Anterior cingulate cortex (tissue), 58 donors: ENCODE measurements at regions not wholly inside any gene's neighbourhood (a gene's known extent, or its start where the extent isn't known, plus 50 kb on each side); places are given as distances from the start of the nearest gene placed in this dataset.
"Not testable (repeated sequence)": the region's sequence is repeated elsewhere in the genome, so short reads cannot be mapped to it uniquely, and the experiment has no call there.

Experiments used
- DNase-seq, 58 donors: peaks; one replicate each; lab custom pipeline; 2025; lab: John Stamatoyannopoulos, UW

DNA sequence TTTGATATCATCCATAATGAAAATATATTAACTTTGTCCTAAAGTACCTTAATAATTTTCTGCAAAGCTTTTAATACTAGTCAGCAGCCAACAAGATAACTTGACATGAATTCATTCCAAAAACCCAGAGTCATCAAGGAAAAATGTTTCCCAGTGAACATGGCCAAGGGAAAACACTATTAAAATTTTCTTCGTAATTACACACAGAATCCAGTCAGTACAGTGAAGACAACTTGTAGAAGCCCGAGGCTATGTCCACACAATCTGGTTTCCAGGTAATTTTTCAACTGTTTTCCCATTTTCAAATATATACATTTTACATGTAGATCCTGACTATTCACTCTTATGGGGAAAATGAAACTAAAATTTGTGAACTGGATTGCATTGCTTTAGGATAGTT, 600.9 kb downstream of the CDH8 start:
- no peak for DNase-seq

DNA sequence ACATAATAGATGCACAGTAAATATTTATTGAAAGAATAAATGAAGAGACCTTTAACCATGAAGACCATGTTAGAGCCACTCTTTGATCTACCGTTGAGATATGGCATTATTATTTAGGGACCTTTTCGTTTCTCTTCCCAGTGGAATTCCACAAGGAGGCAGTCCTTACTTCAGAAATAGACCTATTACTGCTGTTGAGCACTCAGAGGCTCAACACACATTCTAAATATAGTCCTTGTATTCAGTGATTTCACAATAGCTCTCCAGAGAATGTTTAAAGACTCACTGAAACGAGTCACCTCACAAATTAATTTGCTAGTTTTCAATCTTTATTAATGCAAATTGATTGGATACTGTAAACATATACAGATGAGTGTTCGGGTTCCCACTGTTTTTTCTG, 603.8 kb downstream of the CDH8 start:
- DNase-seq: no peak

DNA sequence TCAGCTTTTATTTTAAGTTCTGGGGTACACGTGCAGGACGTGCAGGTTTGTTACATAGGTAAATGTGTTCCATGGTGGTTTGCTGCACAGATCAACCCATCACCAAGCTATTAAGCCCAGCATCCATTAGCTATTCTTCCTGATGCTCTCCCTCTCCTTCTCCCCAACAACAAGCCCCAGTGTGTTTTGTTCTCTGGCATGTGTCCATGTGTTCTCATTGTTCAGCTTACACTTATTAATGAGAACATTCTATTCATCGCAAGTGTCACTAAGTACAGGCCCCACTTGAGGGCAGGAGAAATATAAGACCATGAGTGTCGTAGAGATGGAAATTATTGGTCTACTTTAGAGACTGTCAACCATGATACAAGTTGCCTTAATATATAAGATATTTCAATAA, 615.1 kb downstream of the CDH8 start:
- peak in 4 of 58 donors; percentile 2 to 10 (median 6) for DNase-seq

DNA sequence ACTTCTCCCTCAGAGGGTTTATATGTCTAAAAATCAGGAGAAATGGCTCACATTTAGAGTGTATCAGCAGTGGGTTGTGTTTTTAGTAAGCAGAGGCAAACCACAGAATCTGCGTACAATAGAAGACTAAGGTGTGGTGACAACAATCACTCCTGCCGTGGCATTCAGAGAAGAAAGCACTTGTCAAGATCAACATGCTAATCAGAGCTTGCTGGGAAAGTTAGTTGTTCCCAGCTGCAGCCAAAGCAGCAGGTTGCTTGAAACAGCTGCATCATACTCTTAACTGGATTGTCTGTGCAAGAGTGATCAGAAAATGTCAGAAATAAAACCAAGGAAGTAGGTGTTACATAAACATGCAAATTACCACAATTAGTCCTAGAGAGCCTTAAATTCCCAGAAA, 616.4 kb downstream of the CDH8 start:
- DNase-seq: no peak

DNA sequence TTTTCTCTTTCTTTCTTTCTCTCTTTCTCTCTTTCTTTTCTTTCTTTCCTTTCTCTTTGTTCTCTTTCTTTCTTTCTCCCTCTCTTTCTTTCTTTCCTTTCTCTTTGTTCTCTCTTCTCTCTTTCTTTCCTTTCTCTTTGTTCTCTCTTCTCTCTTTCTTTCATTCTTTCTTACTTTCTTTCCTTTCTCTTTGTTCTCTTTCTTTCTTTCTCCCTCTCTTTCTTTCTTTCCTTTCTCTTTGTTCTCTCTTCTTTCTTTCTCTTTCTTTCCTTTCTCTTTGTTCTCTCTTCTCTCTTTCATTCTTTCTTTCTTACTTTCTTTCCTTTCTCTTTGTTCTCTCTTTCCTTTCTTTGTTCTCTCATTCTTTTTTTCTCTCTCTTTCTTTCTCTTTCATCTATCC, 617.4 kb downstream of the CDH8 start:
- not testable (repeated sequence) for DNase-seq

DNA sequence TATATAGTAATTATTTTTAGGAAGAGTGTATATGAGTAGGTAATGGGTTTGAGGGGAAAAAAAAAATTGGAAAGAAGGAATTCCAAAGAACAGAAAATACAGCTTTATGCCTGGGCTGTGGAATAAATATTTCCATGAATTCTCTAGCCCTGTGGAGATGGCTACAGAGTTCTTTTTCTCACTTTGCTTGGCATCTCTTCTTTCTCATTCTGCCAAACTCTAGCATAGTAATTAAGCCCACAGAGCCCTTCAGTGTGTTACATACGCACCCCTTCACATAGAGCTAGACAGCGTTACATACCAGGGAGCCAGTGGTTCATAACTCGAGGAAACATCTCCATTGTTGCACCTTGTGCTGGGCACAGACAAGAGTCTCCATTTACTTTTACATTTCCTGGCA, 621.1 kb downstream of the CDH8 start:
- no peak for DNase-seq

DNA sequence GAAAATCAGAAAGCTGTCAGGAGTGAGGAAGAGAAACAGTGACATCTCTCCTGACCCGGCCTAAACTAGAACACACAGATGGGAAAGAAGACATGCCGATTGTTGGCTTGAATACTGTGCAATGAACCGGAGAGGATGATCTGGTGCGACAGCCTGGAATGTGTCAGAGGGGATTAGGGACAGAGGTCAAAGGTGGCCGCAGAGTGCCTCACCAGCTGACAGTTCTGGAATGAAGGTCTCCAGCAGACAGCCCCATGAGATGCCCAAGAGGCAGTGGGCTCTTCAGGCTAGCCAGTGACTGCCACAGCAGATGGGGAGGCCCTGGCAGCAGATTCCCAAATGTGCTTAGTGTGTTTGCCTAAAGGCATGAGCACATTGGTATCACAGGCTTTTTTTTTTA, 623.2 kb downstream of the CDH8 start:
- DNase-seq: no peak

DNA sequence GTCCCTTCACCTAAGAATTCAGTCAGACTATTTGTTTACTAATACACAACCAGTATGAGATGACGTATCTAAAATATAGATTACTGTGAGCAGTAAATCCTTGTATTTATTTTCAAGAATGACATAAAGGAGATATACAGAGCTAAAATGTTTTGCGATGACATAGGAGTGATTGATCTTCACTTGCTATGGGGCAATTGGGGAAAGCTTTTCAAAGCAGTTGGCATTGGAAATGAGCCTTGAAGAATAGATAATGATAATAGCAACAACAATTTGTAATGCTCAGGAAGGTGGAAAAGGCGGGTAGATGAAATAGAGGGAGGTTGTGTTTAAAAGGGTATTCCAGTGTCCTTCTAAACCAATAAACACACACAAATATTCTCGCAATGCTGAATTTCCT, 623.7 kb downstream of the CDH8 start:
- no peak for DNase-seq

DNA sequence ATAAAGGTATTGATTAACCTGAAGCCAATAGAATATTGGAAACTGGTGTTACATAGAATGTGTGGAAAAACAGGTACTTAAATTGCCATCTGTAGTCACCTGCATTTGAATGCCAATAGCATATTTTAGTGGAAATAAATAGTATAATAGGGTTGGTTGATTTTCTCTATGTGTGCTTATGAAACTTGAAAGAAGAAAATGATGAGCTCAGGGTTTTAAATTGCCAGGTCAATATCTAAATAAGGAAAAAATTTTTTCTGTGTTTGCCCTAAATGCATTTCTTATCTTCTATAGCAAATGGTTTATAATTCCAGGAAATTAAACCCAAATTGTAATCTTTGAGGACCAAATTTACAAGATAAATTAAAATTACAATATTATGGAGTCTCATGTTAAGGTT, 626.6 kb downstream of the CDH8 start:
- DNase-seq: no peak

DNA sequence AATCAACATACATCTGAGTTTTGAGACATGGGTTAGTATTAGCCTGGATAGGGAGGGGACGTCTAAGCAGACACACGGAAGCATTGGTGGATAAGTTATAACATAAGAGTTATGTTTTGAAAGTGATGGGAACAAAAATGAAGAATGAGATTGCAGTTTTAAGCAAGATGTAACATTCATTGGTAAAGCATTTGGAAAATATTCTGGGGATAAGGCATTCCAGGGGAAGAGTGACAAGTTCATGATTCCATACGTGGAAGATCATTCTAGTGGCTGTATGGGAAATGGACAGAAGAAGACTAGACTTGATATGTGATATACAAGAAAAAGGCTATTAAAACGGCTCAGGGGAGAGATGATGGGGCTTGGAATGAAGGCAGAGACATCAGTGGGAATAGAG, 632.9 kb downstream of the CDH8 start:
- DNase-seq: no peak

DNA sequence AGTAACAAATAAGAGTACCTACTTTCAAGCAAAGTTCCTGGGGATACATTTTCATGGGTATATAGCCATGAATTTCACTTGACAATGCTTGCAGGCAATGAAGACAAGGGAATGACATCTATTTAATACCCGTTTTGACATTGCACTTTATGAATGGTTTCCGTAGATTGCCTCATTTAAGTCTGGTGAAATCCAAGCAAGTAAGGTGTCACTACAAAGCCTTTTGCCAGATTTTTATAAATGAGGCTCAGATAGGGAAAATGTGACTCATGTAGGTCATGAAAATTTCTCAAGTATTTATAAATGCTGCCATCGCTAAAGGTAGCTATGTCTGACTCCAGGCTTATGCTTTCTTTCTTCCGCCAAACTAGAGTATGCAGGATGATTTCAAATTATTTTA, 644.3 kb downstream of the CDH8 start:
- DNase-seq: no peak

DNA sequence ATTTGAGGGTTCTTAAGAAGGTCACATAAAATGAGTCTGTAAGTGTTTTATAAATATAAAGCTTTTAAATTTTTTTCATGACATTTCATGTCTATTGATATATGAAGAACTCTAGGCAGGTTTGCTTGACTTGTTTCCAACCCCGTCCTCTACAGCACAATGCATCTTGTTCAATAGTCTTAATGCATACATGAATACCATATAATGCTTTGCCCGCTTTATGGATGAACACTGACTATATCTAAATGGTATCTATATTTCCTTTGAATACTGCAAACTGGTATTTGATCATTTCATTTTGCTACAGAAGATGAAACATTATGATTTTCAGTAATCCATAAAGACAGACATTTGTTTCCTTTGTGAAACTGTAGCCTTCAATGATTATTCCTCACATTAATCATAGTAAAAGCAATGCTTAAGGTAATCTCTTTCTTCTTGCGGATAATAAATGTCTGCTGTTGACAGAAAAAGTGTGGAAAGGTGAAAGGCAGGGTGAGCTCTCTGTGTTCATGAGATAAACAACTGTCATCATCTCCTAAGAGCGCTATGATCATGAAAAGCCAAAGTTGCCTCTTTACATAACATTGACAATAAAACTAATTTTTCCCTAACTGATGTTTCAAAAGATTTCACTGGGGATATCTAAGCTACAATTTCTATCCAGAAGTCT, 645.1 kb downstream of the CDH8 start:
- DNase-seq: no peak

DNA sequence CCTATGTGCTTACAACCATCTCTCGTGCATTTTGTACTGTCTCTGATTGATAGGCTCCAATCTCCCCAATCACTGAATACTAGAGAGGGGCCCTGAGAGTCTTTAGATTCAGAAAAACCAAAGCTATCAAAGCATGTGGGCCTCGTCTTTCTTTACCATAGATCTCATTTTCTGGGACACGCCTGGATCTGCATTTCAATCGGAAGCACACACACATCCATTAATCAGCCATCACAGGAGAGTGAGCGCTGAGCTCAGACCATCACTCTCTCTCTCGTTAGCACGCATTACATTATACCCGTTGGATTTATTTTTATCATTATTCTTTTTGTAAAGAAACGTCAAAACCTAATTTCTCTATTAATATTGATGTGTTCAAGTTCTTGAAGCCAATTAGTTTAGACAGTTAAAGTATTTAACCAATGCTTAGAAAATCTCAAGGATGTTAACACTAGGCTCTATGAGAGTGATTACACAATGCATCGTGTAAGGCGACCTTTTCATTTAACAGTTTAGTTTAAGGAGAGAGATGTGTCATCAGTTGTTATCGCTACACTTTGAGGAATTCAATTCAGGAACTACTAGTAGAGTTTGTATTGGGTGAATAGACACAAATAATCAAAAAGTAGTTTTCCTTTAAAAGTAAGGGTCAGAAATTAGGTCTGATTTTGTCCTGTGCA, 650.7 kb downstream of the CDH8 start:
- no peak for DNase-seq

DNA sequence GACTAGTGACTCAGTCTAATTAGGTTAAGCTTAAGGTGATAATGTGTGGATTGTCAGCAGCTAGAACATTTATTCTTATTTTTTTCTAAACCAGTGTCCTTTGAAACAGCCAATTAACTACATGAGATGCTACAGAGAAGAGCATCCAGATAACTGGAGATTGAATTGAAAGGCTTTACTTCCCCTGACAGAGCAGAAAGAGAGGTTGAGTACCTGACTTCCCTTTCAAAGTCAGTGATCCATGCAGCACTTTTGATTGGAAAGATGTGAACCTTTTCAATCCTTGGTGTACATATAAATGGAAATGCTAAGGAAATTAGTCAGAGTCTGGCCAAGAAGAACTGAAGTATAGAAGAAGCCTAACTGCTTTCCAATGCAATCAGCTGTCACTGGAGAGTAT, 653.8 kb downstream of the CDH8 start:
- DNase-seq: no peak

DNA sequence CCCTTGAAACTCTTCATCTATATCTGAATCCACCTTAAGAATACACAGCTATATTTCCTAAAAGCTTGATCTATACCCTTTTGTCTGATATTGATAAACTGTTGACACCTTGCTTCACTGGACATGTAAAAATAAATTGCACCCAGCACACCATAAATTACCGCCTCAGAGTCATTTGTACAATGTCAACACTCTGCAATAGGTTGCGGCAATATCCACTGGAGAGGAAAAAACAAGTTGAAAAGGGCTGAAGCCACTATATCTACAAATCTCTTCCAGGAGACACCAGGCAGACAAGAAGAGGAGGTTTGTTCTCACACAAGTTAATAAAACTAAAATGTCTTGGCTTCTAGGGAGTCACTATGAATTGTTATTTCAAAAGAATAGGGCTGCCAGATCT, 656.9 kb downstream of the CDH8 start:
- no peak for DNase-seq

DNA sequence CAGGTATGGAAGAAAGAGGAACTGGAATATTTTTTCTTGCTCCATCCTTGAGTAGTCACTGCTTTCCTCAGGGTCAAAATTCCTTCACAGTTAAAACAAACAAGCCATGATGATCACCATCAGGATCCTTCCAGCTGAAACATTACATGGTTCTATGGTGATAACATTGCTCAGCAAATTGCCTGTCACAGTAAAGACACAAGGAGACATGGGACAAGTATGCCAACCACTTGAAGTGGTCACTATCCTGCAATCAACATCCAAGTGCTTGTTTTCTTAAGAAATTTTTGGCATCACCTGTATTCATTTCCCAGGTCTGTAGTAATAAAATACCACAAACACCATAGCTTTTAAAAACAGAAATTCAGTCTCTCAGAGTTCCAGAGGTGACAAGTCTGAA, 662.2 kb downstream of the CDH8 start:
- DNase-seq: no peak

DNA sequence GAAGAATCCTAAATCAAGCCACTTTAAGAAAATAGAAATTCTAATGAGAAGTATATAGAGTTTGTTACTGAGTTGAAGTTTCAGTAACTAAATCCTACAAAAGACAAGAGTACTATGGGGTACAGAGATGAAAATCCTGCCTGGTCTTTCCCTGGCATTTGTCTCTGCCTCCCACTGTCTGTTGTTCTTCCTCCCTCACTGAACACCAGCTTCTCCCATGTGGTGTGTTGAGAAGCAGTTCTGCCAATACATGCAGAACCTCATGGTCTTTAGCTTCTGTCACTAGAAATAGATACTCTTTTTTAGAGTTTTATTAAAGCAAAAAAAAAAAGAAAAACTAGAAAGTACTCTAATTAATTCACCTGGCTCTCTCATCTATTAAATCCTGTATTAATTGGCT, 664.4 kb downstream of the CDH8 start:
- peak in 1 of 58 donors; percentile 5 for DNase-seq

DNA sequence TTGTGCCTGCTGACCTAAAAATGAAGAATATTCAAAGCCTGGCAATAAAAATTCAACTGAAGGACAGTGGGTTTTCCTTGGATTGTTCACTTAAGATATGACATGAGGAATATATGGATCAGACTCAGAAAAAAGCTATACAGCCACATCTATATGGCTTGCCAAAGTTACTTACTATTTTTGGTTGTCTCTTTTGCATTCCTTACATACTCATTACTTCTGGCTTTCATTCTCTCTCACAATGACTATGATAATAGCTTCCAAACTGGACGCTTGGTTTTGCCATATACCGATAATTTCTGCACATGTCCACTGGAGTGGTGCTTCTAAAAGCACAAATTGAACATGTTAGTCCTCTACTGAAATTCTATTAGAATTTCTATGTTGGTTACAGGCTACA, 664.9 kb downstream of the CDH8 start:
- DNase-seq: no peak

DNA sequence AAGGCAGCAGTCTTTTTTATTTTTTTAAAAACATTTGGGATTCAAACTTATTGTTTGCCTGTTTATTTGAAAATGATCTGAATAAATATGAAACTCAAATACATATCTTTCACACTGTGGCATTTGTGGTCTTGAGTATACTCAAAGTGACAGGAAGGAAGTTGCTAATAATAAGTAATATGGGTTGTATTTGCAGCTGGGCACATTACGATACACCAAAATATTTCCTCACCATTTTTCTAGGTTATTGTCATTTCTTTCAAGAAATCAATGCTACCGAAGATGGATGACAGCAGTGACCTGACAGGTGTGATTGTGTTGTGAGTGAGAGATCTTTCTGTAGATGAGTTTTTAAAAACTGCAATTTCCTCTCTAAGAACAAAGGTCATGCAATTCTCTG, 665.7 kb downstream of the CDH8 start:
- DNase-seq: no peak

DNA sequence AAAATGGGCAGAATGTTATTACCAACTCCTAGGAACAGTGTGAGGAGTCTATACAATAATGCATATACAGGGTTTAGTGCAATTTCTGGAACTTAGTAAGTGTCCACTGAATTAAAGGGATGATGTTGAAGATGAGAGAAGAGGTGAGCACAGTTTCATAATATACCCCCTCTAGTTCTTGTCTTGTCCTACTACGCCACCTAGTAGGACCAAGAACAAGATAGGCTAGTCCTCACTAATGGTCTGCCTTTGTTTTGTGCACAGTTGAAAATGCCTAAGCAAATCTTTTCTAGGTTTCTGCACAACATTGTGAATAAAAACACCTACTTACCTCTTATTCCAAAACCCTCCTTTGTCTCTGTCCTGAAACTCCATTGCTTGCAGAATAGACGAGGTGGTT, 670.2 kb downstream of the CDH8 start:
- DNase-seq: no peak

DNA sequence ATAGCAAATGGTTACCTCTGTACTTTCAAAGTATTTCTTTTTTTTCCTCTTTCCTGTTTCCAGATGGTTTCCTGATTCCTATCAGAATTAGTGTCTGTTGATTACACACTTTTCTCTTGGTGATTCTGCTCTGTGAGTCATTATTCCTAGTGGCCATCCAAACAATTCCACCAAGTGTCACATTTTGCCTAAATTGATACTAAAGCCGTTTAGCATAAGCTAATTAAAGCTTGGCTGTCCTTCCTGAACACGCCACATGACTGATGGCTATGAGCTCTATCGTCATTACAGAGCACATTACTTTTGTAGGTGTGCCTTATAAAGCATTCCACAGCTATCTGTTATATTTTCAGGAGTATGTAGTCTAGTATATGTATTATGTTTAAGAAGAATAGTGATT, 671.2 kb downstream of the CDH8 start:
- DNase-seq: no peak

DNA sequence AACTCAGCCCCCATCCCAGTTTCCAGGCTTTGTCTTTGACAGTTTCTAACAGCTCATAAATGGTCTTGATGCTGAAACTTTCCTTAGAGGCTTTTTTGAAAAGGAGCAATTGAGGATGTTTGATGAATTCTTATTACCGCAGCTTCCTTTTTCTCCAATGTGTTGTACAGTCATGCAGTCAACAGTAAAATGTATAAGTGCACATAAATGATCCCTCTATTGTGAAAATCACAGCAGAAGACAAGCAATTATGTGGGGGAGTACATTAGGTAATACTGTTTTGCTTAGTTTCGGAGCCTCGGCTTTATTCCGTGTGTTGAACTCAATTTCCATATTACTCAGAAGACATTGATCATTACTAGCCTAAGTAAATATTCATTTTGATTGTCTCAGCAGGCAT, 673.7 kb downstream of the CDH8 start:
- DNase-seq: no peak

DNA sequence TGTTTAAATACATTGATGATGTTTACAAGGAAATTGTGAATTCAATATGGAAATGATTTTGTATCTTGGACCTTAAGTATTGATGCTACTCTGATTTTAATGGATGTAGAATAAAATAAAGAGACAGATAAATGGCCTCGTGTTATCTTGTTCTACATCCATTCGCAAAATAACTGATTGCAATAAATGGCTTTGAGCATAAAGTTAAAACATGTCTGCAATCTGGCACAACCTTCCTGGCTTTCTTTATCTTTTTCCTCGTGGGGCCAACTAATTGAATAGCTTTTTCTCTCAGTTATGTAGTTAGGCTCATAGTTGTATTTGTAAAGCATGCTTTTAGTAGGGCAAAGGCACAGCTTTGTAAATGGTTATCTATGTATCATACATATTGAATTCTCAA, 691.4 kb downstream of the CDH8 start:
- DNase-seq: no peak
